ENCODE measurements at regions not wholly inside any gene's neighbourhood (a gene's known extent, or its start where the extent isn't known, plus 50 kb on each side); places are given as distances from the start of the nearest gene placed in this dataset.
"Not testable (repeated sequence)": the region's sequence is repeated elsewhere in the genome, so short reads cannot be mapped to it uniquely, and the experiment has no call there.

- not testable (repeated sequence) for H3K4me3 Mint-ChIP-seq, ATAC-seq, H3K27me3 Mint-ChIP-seq, DNase-seq, H3K27ac Mint-ChIP-seq, H3K4me1 Mint-ChIP-seq
- H3K9me3 Mint-ChIP-seq, result peaks cover 4 to 18% of the 10 kb centered on the region in 2 donors
Measured at GRCh38 chr3:5775100-5775499, 587.6 kb downstream of the EDEM1 start.

DNA sequence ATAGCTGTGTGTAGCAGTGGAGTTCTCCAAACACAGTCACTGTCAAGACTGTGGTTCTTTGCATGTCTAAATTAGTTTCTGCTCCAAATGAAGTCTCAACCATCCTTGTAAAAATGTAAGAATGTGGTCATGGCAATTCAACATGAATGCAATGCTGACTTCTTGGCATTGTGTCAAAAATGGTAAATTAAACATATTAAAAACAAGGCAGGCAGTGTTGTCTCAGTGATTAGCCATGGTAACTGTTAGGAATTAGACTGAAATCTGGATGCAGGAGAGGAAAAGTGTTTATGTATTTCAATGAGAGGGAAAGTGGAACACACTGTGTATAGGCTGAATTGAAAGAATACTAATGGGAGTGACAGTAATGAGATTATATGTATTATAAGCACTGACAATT, 597.2 kb downstream of the EDEM1 start:
- no peaks in the 10 kb centered on the region for H3K4me1 Mint-ChIP-seq
- ATAC-seq (no peak), DNase-seq (no peak)
- no peaks in the 10 kb centered on the region for H3K27me3 Mint-ChIP-seq
- no peak overlapping the region for H3K4me3 Mint-ChIP-seq
- no peak overlapping the region for H3K27ac Mint-ChIP-seq
- H3K9me3 Mint-ChIP-seq, result peaks cover 0 to 5% of the 10 kb centered on the region in 2 donors

DNA sequence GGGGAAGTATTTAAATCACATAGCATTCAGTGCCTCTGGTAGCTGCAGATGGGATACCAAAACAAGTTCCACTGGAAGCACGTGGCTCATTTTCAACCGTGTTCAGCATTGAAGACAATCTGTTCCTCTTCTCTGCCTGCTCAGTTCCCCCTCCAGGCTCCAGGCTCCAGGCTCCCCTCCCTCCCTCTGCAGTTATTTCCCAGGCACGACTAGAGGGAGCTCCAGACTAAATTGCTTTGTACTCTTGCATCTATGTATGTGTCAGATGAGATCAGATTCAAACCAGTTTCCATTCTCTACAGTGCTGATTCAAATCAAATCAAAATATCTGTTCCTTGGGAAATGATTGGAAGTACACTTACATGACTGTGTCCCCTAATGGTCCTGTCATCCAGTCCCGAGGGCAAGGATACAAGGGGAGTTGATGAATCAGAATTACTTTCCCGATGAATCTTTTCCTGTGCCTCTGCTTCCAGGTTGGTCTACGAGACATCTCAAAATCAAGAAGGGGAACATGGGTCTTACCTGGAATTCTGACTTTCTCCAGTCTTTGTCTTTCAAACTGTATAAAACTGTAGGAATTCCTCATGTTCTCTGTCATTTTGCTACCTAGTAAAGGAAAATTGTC, 600.5 kb downstream of the EDEM1 start:
- Mint-ChIP-seq H3K27ac (no peak overlapping the region), H3K4me3 (no peak overlapping the region), H3K27me3 (no peaks in the 10 kb centered on the region), H3K9me3 (peaks cover 0 to 3% of the 10 kb centered on the region in 2 donors), H3K4me1 (no peaks in the 10 kb centered on the region)
- no peak for ATAC-seq
- DNase-seq, result no peak

DNA sequence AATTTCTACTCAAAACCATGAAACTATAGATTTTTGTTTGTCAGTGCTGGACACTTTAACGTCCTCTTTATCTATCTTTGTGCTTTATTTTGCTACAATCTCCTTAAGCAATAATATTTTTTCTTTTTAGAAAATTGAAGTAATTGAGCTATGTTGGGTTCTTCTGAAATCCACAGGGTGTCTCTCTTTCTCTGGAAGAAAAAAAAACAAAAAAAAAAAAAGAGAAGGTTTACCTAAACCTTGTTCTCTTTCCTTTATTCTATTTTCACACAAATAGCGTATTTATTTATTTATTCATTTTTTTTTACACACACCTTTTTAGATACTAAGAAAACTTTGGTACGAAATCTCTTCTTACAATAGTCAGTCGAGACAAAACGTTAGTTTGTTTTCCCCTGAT, 601.0 kb downstream of the EDEM1 start:
- Mint-ChIP-seq H3K4me1 (no peaks in the 10 kb centered on the region), H3K4me3 (no peak overlapping the region), H3K27me3 (no peaks in the 10 kb centered on the region), H3K9me3 (no peaks in the 10 kb centered on the region), H3K27ac (no peak overlapping the region)
- DNase-seq, result no peak
- ATAC-seq, result no peak

GRCh38 chr3:5791558-5791957, 604.1 kb downstream of the EDEM1 start:
- ATAC-seq, result no peak
- DNase-seq, result no peak
- Mint-ChIP-seq H3K9me3 (no peaks in the 10 kb centered on the region), H3K4me3 (no peak overlapping the region), H3K27ac (no peak overlapping the region), H3K4me1 (no peaks in the 10 kb centered on the region), H3K27me3 (no peaks in the 10 kb centered on the region)

DNA sequence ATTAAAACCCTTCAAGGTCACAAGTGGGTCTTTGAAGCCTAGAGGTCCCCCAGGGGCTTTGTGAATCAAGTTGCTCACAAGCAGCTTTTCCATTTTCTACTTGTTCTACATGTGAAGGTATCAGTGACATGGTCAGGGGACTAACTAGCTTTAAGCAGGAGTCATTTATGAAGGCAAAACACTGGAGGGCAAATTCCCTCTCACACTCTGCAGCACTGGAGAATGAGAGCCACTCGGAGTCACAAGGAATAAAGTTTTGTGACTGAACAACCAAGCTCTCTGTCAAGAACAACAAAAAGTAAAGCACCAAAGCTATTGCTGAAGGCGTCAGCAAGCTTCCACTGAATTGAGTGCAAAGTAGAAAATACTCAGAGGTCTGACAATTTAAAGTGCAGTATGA, 609.0 kb downstream of the EDEM1 start:
- H3K27ac Mint-ChIP-seq, result no peak overlapping the region
- H3K4me3 Mint-ChIP-seq, result no peak overlapping the region
- ATAC-seq, result no peak
- no peaks in the 10 kb centered on the region for H3K4me1 Mint-ChIP-seq
- no peak for DNase-seq
- no peaks in the 10 kb centered on the region for H3K27me3 Mint-ChIP-seq
- no peaks in the 10 kb centered on the region for H3K9me3 Mint-ChIP-seq

DNA sequence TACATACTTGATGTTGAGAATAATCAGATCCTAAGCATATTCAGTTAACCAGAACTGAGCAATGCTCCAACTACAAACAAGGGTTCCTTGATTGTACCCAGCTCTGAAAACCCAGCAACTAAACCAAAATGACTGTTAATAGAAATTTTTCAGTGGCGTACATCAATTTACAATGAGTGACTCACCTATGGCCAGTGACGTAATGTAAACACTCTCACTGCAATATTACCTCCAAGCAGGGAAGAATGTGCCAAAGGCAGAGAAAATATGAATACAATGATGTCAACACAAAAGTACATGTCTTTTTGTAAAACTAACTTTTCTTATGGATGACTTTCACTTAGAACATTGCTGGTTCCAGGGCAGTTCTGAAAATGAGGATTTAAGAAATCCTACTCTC, 611.3 kb downstream of the EDEM1 start:
- no peak for ATAC-seq
- H3K4me1 Mint-ChIP-seq, result no peaks in the 10 kb centered on the region
- no peak overlapping the region for H3K4me3 Mint-ChIP-seq
- no peak for DNase-seq
- no peak overlapping the region for H3K27ac Mint-ChIP-seq
- H3K9me3 Mint-ChIP-seq, result no peaks in the 10 kb centered on the region
- no peaks in the 10 kb centered on the region for H3K27me3 Mint-ChIP-seq

DNA sequence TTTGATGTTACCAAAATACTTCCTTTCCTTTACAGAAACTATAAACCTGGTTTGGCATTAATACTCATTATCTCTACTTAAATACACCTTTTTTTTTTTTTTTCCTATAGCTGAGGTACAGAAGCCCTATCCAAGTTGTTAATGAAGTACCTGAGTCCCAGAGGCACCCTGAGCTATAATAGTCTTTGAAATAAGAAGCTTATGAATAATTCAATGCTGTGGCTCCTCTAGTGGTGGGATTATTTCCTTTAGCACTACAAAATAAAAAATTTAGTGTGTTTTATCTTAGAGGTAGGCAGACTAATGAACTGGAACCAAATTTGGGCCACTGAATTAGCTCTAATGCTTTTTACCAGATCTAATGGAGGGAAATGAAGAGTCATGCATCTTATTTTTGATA, 611.9 kb downstream of the EDEM1 start:
- no peak overlapping the region for H3K4me3 Mint-ChIP-seq
- H3K9me3 Mint-ChIP-seq, result no peaks in the 10 kb centered on the region
- no peaks in the 10 kb centered on the region for H3K4me1 Mint-ChIP-seq
- ATAC-seq, result no peak
- H3K27me3 Mint-ChIP-seq, result no peaks in the 10 kb centered on the region
- DNase-seq, result no peak
- H3K27ac Mint-ChIP-seq, result no peak overlapping the region

DNA sequence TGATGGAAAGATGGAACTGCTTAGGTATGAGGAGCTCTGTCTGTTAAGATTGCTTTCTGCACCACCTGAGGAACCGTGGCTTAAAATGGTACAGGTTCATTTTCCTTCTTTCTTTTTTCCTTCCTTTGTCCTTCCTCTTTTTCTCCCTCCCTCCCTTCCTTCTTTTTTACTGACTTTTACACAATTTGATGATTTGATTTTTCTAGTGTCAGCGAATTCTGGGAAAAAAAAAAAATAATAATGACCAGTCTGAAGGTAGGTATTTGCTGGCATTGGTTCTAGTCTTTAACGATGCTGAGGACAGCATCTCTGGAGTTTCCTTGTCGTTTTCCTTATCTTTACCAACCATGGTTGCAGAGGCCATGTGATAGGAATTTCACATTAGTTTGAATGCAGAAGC, 613.5 kb downstream of the EDEM1 start:
- no peak for DNase-seq
- Mint-ChIP-seq H3K27me3 (no peaks in the 10 kb centered on the region), H3K27ac (no peak overlapping the region), H3K4me3 (no peak overlapping the region), H3K9me3 (no peaks in the 10 kb centered on the region), H3K4me1 (no peaks in the 10 kb centered on the region)
- no peak for ATAC-seq

DNA sequence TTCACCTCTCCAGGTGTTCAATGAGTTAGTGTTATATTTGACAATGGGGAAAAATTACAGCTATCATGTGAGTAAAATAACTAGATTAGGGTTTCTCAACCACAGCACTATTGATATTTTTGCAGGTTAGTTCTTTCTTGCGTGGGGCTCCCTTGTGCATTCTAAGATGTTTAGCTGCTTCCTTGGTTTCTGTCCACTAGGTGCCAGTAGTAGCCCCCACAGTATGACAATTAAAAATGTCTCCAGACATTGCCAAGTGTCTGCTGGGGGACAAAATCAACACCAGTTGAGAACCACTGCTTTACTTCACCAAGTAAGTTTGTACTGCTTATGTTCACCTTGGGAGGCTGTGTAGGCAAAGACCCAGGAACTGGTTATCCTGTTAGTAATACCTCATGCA, 618.7 kb downstream of the EDEM1 start:
- no peak overlapping the region for H3K4me3 Mint-ChIP-seq
- DNase-seq (no peak), ATAC-seq (no peak)
- H3K27ac Mint-ChIP-seq, result no peak overlapping the region
- H3K27me3 Mint-ChIP-seq, result no peaks in the 10 kb centered on the region
- H3K9me3 Mint-ChIP-seq, result no peaks in the 10 kb centered on the region
- no peaks in the 10 kb centered on the region for H3K4me1 Mint-ChIP-seq

DNA sequence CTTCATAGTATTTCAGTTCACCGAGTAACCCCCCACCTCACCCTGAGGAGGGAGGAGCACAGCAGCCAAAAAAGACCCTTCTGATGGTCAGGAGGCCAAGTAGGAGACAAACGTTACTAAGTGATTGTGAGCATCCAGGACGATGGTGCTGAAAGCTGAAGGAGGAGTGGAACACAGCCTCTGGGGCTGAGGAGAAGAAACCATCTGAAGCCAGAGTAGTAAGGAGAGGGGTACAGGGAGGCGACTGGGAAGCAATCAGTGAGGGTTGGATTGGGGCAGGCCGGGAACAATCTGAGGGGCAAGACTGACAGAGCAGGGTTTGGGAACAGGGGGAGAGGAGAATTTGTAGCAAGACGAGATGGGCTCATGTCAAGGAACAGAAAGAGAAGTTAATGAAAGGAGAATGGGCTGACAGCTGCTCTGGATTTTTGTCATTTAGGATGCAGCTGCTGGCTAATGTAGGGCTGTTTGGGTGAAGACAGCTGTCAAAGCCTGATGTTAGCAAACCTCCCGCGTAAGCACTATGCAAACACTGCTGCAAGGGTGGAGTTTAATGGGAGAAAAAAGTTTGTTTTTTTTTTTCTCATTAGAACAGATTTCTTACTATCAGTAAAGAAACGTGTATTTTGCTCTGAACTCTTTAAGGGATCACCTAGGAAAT, 622.2 kb downstream of the EDEM1 start:
- H3K27ac Mint-ChIP-seq, result no peak overlapping the region
- no peaks in the 10 kb centered on the region for H3K9me3 Mint-ChIP-seq
- H3K4me3 Mint-ChIP-seq, result no peak overlapping the region
- ATAC-seq (no peak), DNase-seq (no peak)
- H3K4me1 Mint-ChIP-seq, result no peaks in the 10 kb centered on the region
- H3K27me3 Mint-ChIP-seq, result no peaks in the 10 kb centered on the region

GRCh38 chr3:5811016-5811415, 623.5 kb downstream of the EDEM1 start:
- Mint-ChIP-seq H3K27ac (no peak overlapping the region), H3K4me1 (no peaks in the 10 kb centered on the region), H3K9me3 (no peaks in the 10 kb centered on the region), H3K27me3 (no peaks in the 10 kb centered on the region), H3K4me3 (no peak overlapping the region)
- ATAC-seq (no peak), DNase-seq (no peak)

DNA sequence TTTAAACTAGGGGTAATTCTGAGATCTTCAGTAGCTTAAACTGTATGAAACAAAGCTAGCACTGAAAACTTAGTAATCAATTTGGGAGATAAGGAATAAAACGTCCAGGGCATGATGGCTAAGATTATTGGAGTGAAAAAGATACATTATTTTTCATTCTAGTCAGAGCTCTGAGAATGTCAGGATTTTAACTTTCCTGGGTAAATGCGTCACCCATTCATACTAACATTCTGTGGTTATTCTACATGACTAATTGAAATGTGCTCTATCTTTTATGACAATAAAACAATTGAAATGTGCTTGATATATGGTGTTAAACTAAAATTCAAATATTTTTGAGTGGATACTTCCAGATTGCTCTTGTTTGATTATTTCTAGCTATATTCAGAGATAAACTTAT, 626.0 kb downstream of the EDEM1 start:
- Mint-ChIP-seq H3K27me3 (no peaks in the 10 kb centered on the region), H3K27ac (no peak overlapping the region), H3K9me3 (no peaks in the 10 kb centered on the region), H3K4me3 (no peak overlapping the region), H3K4me1 (no peaks in the 10 kb centered on the region)
- DNase-seq (no peak), ATAC-seq (no peak)

DNA sequence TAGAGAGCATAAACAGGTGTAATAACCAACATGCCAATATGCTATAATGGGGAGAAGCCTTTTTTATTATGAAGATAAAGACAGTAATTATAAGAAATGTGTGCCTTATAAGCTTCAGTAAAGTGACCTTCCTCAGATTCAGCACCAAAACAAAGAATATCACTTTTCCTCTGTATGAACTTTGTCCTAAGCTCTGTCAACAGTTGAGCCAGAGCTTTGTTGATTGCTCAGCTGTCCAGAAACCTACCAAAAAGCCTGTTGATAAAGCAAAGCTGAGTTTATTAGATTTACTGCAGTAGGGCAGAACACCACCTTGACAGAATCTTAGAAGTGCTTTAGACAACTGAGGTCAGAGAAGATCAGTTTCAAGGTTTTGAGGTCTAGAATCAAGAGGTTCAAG, 635.3 kb downstream of the EDEM1 start:
- H3K4me3 Mint-ChIP-seq, result no peak overlapping the region
- H3K27ac Mint-ChIP-seq, result no peak overlapping the region
- H3K4me1 Mint-ChIP-seq, result no peaks in the 10 kb centered on the region
- ATAC-seq (no peak), DNase-seq (no peak)
- peaks cover 4 to 6% of the 10 kb centered on the region in 2 donors for H3K9me3 Mint-ChIP-seq
- H3K27me3 Mint-ChIP-seq, result no peaks in the 10 kb centered on the region

- ATAC-seq, result no peak
- H3K27ac Mint-ChIP-seq, result no peak overlapping the region
- no peaks in the 10 kb centered on the region for H3K4me1 Mint-ChIP-seq
- H3K4me3 Mint-ChIP-seq, result no peak overlapping the region
- no peaks in the 10 kb centered on the region for H3K27me3 Mint-ChIP-seq
- DNase-seq, result no peak
- peaks cover 14 to 23% of the 10 kb centered on the region in 2 donors for H3K9me3 Mint-ChIP-seq
Measured at GRCh38 chr3:5826467-5826866, 639.0 kb downstream of the EDEM1 start.

GRCh38 chr3:5828251-5828650, 640.7 kb downstream of the EDEM1 start:
- no peak overlapping the region for H3K27ac Mint-ChIP-seq
- H3K4me3 Mint-ChIP-seq, result no peak overlapping the region
- H3K27me3 Mint-ChIP-seq, result no peaks in the 10 kb centered on the region
- ATAC-seq (no peak), DNase-seq (no peak)
- no peaks in the 10 kb centered on the region for H3K4me1 Mint-ChIP-seq
- H3K9me3 Mint-ChIP-seq, result peaks cover 15 to 25% of the 10 kb centered on the region in 2 donors

DNA sequence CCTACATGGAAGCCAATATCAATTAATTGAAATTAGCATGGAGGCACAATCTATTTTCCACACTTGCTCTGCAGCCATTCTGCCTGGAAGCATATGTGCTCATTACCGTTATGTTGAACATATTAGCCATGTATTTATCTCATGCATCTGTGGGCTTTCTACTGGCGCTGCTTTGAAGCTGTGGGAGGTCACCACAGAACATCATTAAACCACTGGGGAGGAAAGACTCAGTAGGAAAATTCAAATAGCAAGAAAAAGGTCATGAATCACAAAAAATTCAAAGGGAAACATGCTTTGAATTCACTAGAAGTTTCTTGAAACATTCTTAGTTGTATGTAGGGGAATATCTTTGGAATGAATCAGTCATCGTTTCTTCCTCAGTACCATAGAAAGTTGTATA, 652.5 kb downstream of the EDEM1 start:
- DNase-seq (no peak), ATAC-seq (no peak)
- no peaks in the 10 kb centered on the region for H3K27me3 Mint-ChIP-seq

More for the DNA sequence above, 652.5 kb downstream of the EDEM1 start:
- Mint-ChIP-seq H3K4me3 (no peak overlapping the region), H3K27ac (no peak overlapping the region), H3K9me3 (peaks cover 0 to 12% of the 10 kb centered on the region in 2 donors), H3K4me1 (no peaks in the 10 kb centered on the region)
